GM21360 (cell line): ENCODE measurements at regions not wholly inside any gene's neighbourhood (a gene's known extent, or its start where the extent isn't known, plus 50 kb on each side); places are given as distances from the start of the nearest gene placed in this dataset.
"Not testable (repeated sequence)": the region's sequence is repeated elsewhere in the genome, so short reads cannot be mapped to it uniquely, and the experiment has no call there.

ENCODE experiments used
- ATAC-seq: cut with Tn5 transposase; IDR thresholded peaks from one replicate; pipeline ENCODE4 v1.9.1; 2021; ENCODE audit warnings: mild to moderate bottlenecking, moderate library complexity; ENCODE audit not compliant: unreplicated experiment

GRCh38 chr1:163570071-163570470, 248.3 kb downstream of the NUF2 start:
- ATAC-seq, result no peak

- no peak for ATAC-seq
Observed at GRCh38 chr1:163571950-163572349, 250.2 kb downstream of the NUF2 start.

- no peak for ATAC-seq
Observed at GRCh38 chr1:163574119-163574518, 252.4 kb downstream of the NUF2 start.

GRCh38 chr1:163580926-163581325, 259.2 kb downstream of the NUF2 start:
- ATAC-seq, result no peak

GRCh38 chr1:163583661-163584181, 262.0 kb downstream of the NUF2 start:
- ATAC-seq, result no peak

- no peak for ATAC-seq
Observed at GRCh38 chr1:163585796-163586195, 264.0 kb downstream of the NUF2 start.

GRCh38 chr1:163588796-163589195, 267.0 kb downstream of the NUF2 start:
- no peak for ATAC-seq

- no peak for ATAC-seq
Observed at GRCh38 chr1:163589735-163590134, 268.0 kb downstream of the NUF2 start.

- ATAC-seq, result not testable (repeated sequence)
Observed at GRCh38 chr1:163591131-163591530, 269.4 kb downstream of the NUF2 start.

- ATAC-seq, result not testable (repeated sequence)
Observed at GRCh38 chr1:163592623-163593022, 270.9 kb downstream of the NUF2 start.

GRCh38 chr1:163596106-163596505, 274.4 kb downstream of the NUF2 start:
- ATAC-seq, result not testable (repeated sequence)

GRCh38 chr1:163596541-163597258, 274.9 kb downstream of the NUF2 start:
- no peak for ATAC-seq

GRCh38 chr1:163604321-163604720, 282.6 kb downstream of the NUF2 start:
- ATAC-seq, result no peak

- no peak for ATAC-seq
Observed at GRCh38 chr1:163604896-163605295, 283.1 kb downstream of the NUF2 start.

- no peak for ATAC-seq
Observed at GRCh38 chr1:163608979-163609378, 287.2 kb downstream of the NUF2 start.

- ATAC-seq, result no peak
Observed at GRCh38 chr1:163609858-163610257, 288.1 kb downstream of the NUF2 start.

GRCh38 chr1:163610486-163610885, 288.7 kb downstream of the NUF2 start:
- no peak for ATAC-seq

GRCh38 chr1:163614361-163614760, 292.6 kb downstream of the NUF2 start:
- no peak for ATAC-seq

GRCh38 chr1:163628034-163628773, 306.4 kb downstream of the NUF2 start:
- ATAC-seq, result no peak

- ATAC-seq, result no peak
Observed at GRCh38 chr1:163632269-163632668, 310.5 kb downstream of the NUF2 start.

- ATAC-seq, result no peak
Observed at GRCh38 chr1:163633366-163633765, 311.6 kb downstream of the NUF2 start.

- not testable (repeated sequence) for ATAC-seq
Observed at GRCh38 chr1:163645676-163646075, 323.9 kb downstream of the NUF2 start.
